ENCODE measurements at regions not wholly inside any gene's neighbourhood (a gene's known extent, or its start where the extent isn't known, plus 50 kb on each side); places are given as distances from the start of the nearest gene placed in this dataset.
A peak's percentile ranks its signal among the peaks of the same experiment; 100 is the strongest.

DNA sequence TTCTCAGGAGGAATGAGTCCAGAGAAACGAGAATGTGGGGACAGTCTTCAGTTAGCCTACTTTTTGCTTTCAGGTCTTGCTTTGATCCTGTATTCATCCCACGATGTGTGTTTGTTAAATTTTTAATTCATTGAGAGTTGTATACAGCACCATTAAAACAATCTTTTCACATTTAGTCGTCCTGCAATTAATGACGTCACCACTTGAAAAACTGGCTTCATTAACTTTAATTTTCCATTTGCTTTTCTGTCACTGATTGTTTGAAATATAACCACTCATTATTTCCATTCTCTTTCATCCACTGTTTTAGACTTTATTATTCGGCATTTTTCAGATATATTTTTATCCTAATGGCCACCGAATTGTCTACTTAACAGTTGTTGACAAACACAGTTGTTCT is 146.9 kb downstream of the TFEC start:
- DNase-seq, result no peak

DNA sequence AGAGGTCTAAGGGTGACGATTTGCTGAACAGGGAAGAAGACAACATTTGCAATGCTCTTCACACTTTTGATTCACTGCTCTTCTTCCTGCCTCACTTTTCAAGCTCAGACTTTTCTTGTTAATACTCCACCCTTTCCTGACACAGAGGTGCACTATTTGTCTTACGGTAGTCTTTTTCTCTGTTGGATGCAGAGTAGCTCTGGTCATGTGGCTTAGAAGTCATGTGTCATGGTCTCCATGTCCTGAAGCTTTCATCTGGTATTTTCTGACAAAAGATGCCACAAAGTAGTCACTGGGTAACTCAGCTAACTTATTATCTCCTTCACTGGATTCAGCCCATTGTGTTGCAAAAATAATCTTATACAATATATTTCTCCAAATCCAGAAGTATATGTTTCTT is 149.1 kb downstream of the TFEC start:
- no peak for DNase-seq

DNA sequence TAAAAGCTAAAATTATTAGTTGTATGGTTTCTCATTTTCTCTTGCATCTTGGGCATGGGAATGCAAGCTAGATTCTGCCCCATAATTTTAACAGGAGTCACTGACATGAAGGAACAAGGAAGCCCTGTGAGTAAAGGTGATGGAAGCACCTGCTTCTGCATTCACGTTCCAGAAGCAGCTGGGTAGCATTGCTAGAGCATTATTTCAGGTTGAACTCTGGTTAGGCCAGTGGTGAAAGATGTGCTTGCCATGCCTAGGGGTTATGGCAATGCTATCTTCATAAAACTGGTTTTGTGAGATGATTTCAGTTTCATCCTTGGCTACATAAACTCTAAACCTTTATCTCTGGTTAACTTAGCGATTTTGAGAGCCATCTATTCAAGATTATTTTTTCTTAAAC is 151.4 kb downstream of the TFEC start:
- no peak for DNase-seq

DNA sequence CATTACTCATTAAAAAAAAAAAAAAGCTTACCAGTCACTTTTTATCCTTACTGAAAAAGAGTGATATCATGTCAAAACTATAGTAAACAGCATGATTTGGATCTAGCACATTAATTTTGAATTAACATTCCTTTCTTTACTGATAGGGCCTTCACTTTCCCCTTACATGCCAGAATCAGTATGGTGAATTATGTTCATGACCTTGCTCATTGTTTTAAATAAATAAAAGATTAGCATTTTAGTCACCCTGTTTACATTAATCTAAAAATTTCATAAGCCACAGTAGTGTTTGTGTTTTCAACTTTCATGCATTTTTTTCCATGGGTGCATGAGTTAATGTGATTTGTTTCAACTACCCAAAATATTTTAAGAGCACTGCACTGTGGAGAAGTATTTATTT is 160.8 kb downstream of the TFEC start:
- DNase-seq, result no peak

DNA sequence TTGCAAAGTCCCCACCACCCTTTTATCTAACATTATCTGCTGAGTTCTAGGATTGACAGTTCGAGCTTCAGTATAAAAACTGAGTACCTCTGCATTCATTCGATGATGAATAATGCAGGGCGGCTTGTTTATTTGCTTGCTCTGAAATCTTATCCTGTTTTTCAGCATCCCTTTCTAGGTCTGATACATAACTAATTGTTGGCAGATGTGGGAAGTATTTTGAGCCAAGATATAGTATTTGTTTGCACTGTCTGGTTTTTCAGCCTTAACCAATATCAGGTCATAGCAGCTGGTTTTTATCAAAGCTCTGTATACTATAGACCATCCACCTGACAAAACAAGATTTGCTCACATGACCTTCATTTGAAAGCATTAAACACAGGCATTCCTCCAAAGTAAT is 161.4 kb downstream of the TFEC start:
- DNase-seq, result no peak

DNA sequence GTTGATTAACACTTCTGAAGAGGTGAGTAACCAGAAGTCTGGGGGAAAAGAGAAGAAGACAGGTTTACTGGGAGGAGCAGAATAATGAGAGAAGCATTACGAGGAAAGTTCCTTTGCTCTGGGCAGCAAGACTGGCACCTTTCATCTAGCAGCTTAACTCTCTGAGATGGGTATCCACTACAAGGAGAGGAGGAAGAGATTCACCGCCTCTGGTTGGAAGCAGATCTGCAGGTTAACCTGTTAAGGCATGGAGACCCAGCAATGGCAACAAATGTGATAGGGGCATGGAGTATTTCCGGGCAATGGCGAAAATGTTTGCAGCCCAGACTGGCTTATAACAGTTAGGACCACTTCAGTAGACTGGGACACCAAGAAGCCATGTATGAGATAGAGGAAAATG is 162.2 kb downstream of the TFEC start:
- no peak for DNase-seq

DNA sequence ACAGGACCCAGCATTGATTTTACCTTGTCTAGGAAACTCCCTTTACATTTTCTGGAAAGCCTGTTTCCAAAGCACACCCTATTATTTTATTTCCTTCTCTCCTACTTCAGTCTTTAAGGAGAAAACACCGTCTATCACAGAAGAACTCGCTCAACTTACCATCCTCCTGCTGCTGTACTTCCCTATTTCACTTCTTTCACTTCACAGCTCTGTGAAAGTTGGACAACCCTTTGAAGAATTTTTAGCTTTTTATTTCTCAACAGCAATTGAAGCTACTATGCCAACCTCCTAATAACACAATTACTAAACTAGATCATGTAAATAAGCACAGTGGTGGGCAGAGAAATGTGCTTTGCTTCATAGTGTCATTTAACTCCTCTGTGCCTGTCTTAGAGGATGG is 166.5 kb downstream of the TFEC start:
- DNase-seq, result no peak

DNA sequence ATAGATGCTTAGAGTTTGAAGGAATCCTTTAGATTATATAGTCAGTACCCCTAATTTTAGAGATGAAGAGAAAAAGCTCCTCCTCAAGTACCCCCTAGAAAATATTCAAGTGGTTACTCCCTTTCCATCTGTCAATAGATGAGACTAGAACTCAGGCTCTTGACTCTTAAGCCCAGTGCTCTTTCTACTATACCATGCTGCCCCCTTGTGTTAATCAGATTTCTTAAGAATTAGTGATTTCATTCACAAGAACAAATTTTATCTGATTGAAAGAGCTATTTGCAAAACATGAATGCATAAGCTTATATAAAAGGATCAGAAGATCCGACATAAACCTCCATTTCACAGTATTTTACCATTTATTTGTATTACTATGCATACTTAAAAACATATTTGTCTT is 179.3 kb downstream of the TFEC start:
- peak; percentile 70 for DNase-seq

DNA sequence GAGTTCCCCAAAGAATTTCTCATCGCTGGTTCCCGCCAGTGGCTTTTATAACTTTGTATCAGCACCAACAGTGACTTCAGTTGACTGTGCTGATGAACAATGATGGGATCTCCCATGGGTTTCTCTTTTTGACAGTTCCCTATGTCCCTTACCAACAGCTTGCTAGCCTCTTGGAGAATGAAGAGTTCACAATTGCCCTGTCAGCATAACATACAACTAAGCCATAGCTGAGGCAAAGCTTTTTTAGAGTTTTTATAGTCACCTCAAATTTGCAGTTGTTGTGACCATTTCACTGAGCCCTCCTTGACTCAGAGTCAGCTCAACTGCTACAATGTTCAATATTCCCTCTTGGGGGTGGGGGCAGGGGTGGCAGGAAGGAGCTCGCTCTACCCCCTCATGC is 179.8 kb downstream of the TFEC start:
- no peak for DNase-seq

DNA sequence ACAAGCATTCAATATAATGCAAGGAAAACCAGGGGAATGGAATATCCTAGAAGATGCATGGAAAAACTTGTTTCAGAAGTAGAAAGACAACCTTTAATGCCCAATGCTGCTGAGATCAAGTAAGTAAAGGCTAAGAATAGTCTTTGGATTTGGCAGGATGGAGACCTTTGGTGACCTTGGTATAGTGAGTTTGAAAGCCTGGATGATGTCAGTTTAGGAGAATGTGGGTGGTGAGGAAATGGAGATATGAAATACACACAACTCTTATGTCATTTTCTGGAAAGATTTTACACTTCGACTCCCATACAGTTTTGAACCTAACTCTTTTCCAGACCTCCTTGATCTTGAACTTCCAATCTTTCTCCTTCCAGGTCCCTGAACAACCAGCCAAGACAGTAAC is 185.7 kb downstream of the TFEC start:
- peak; percentile 1 for DNase-seq

DNA sequence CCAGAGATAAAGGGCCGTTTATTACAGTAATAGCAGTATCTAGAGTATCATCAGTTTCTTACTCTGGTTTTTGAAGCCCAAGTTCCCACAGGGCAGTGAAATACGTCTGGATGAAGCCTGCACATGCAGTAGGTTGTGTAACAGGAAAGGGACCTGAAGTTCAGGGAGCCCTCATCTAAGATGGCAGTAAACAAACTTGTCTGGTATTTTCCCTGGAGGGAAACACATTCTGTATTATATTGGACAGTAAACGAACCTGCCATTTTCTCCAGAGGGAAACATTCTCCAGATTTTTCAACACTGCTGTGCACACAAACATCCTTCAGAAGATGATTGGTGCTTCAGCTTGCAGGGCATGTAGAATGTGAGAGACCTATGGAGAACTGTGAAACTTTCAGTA is 189.9 kb downstream of the TFEC start:
- no peak for DNase-seq

DNA sequence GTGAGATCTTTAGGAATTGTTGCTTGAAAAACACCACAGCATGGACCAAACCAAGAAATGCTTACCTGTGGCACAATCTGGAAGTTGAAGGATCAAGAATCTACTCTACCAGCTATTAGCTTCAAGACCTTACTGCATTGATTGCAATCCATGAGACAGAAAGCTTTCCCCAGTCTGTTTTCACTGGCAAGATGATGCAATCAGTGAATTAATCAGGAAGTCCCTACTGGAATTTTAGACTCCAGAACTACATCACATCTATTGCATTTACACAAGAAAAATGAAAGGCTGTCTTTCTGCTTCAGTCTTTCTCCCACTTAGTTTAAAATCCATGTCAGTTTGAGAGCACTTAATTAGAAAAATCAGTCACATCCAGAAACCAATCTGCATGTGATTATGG is 191.7 kb downstream of the TFEC start:
- DNase-seq, result no peak

DNA sequence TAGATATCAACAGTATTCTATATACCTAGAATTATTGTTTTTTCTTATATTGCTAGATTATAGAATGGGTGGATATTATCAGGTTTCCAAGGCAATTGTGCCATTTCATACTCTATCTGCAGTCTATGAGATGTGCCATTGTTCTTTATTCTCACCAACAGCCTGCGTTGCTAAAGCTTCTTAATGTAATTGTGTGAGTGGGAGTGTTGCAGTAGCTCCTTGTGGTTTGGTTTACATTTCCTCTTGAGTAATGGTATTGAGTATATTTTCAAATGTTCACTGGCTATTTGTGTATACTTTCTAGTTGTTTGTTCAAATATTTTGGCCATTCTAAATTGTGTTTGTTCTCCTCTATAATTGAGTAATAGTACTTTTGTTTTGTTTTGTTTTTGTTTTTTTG is 199.2 kb downstream of the TFEC start:
- no peak for DNase-seq

DNA sequence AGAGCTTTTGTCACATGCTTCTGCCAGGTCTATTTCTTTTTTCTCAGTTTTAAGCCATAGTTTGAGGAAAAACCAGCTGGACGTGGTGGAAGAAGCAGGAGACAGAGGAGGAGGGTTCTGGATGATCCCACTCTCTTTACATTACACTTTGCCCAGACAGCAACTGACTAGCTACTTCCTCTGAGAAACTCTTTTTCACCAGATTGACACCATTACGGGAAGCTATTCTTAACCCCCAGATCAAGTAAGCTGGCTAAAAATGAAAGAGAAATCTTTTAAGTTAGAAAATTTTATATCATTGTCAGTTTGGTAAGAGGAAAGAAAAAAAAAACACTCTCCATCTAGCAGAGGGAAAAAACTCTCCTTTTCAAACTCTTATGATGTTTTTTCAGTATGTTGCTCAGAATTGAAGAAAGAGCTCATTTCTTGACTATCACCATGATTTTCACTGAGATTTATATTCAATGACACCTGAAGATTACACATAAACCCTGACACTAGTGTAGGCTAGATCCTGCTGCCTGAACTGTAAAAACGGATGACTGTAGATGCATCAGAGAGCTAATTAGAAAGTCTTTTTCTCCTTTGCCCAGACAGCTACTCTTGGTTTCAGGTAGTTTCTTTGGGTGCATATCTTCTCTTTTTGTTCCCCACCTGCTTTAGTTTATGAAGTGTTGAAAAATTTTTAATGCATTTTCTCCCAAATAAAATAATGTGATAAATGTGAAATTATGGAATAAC is 203.1 kb downstream of the TFEC start:
- DNase-seq, result no peak

DNA sequence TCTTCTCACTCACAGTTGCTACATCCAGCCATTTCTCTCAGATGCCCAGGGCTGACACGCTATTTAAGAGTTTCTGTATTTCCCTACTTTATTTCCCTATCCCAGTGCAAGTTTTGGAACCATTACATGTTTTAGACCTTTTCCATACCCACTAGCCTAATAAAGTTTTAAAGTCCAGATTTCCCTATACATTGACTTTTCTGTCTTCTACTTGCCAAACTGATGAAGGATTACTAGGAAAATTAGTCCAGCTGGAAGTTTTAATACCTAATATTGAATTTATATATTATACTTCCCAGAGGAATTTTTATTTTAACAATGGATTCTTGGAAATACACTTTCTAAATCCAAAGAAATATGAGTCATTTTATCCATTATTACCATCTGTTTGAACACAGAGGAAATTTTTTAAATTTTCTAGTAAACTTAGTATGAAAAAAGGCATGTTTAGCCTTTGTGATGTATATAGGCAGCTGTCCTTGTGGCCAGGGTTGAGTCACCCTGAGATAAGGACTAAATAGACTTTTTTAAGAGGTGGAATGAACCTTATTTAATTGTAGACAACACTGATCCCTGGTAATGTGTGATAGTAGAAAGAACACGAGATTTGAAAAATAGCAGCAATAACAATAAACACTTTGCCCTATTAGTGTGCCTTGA is 205.0 kb downstream of the TFEC start:
- DNase-seq, result no peak

DNA sequence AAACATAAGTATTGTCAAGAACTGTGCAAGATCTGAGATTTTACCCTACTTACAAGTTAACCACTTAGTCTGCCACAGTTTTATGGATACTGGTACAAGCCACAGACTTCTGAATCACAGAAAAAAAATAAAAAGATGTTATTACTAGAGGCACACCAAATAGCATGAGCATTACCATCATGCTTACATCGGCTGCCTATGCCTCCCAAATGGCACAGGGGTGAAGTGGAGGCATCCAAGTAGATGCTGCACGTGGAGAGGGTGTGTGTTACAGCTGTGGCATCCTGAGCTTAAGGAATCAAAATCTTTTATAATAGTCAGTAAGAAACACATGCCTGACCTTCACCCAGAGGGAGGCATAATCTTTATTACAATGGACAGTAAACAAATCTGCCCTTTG is 207.8 kb downstream of the TFEC start:
- no peak for DNase-seq

DNA sequence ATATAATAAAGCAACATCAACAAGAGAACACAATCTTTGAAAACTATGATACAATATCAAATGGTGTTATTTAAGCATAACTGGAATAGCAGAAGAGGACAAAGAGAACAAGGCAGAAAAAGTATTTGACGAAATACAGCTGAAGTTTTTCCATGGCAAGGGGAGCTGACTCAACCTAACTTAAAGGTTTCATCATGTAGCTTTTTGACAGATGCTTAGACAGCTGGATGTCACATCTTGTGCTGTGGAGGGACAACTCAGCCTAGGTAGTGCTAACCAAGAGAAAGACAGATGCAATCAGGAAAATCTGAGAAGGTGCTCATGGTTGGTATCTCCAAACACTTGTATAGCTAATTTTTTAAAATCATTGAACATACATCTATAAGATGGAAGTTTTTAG is 208.2 kb downstream of the TFEC start:
- no peak for DNase-seq

DNA sequence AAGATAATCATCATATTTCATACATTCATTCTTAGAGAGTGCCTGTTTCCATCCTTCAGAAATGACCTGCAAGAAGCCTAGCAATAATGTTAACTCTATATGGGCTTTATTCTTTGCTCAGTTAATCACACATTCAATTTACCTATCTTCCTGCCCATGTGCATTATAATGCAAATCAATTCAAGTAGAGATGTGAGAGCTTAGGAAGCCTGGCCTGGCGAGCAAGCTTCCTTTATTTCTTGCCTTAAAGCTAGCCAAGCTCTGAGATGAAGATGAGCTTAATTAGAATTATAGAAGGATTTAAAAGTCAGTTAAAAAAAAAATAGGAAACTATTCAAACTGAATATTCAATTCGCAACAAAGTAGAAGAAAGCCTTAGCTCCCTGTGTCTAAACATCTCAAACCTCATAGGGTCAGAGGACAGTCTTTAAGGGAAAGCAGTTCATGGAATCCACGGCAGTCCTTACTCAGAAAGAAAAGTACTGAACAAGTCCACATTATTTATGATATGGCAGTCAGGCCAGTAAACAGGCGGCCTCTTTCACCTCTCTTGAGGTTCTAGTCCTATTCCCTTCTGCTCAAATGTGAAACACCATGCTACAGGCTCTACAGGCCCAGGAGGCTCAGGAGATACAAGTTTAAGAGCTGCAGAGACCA is 214.1 kb downstream of the TFEC start:
- DNase-seq, result no peak

DNA sequence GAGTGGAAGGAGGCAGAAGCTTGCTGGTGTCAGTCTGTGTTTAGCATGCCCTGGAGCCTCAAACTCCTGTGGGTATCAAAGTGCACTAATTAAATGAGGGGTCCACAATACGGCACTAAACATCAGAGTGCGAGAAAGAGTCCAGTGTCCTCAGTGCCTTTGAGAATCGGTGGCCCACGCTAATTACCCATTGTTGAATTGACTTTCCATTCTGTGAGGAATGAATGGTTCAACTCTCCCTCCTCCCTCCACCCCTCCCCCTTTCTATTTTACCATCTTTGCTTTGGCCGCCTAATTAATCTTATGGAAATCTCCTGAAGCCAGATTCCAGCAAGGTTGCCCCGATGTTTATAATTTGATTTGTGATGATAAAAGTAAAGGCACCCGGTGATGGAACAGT is 217.8 kb downstream of the TFEC start:
- DNase-seq, result no peak

DNA sequence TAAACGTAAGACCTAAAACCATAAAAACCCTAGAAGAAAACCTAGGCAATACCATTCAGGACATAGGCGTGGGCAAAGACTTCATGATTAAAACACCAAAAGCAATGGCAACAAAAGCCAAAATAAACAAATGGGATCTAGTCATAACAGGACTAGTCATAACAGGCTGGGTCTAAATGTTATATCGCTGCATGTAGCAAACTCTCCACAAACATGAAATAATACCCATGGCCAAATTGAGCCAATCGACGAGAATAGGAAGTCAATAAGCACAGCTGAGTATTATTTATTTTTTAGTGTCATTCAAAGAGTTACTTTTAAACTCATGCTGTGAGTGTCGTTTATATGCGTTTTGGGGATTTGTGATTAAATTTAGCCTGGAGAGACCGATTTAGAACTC is 225.1 kb downstream of the TFEC start:
- DNase-seq, result no peak

DNA sequence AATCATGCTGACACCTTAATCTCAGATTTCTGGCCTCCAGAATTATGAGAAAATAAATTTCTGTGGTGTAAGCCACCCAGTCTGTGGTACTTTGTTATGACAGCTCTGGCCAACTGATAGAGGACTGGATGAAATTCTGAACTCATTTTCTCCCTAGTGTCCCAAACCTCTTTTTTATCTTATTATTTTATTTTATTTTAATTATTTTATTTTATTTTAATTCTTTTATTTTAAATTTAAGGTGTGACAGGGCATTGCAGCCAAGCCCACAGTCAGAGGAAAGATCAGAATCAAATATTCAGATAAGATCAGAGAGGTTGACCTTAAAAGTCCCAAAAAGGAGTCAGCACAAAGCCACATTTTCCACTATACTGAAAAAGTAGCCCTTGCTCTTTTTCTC is 228.1 kb downstream of the TFEC start:
- no peak for DNase-seq

DNA sequence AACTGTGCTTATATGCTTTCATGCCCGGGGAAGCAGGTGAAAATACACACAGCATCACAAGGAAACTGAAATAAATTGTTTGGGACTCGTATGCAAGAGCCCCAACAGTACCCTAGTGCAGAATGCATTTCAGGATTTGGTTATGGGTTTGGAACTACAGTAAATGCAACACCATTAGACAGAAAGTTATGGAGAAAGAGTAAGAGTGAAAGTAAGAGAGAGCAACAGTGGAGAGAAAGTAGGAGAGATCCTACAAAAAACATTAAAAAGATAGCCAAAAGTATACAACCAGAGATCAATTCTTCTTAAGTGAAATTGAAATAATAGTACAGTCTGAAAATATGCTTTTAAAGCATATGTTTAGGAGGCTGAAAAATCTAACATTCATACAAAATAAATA is 231.1 kb downstream of the TFEC start:
- no peak for DNase-seq

DNA sequence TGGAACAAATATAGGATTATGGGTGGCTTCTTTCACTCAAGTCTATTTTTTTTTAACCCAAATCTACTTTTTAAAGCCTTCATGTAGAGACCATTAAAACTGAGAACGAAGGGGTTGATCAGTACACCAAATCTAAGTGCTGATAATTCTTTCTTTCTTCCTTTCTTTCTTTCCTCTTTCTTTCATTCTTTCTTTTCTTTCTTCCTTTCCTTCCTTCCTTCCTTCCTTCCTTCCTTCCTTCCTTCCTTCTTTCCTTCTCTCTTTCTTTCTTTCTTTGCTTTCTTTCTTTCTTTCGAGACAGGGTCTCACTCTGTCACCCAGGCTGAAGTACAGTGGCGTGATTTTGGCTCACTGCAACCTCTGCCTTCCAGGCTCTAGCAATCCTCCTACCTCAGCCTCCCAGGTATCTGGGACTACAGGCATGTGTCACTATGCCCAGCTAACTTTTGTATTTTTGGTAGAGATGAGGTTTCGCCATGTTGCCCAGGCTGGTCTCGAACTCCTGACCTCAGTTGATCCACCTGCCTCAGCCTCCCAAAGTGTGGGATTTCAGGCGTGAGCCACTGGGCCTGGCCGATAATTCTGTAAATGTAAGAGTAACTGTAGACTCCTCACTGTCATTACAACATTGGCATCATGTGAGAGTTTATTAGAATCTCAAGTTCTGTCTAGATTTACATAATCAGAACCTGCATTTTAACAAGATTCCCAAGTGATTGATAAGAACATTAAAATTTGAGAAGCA is 236.4 kb downstream of the TFEC start:
- no peak for DNase-seq

DNA sequence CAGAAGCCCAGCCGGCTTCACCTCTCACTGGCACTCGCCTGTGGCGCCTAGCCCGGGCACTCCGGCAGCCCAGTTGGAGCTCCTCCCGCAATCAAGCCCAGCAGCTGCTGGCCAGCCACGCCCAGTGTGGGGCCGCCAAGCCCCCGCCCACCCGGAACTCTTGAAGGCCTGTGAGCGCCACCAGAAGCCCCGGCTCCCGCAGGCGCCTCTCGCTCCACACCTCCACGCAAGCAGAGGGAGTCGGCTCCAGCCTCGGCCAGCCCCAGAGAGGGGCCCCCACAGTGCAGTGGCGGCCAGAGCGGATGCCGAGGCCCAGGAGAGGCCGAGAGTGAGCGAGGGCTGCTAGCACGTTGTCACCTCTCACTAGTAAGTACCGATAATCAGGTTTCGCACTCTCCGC is 240.7 kb downstream of the TFEC start:
- no peak for DNase-seq
